ENCODE measurements at regions not wholly inside any gene's neighbourhood (a gene's known extent, or its start where the extent isn't known, plus 50 kb on each side); places are given as distances from the start of the nearest gene placed in this dataset.

- Mint-ChIP-seq H3K27ac (ENCODE audit: unreplicated experiment) (no peak overlapping the region), H3K4me1 (ENCODE audit: low read depth) (no peaks in the 10 kb centered on the region), H3K9me3 (ENCODE audit: low read depth) (peaks cover 10% of the 10 kb centered on the region), H3K4me3 (ENCODE audit: unreplicated experiment) (no peak overlapping the region), H3K27me3 (ENCODE audit: low read depth) (peaks cover 2% of the 10 kb centered on the region), H3K36me3 (ENCODE audit: low read depth) (no peaks in the 10 kb centered on the region)
- no peak for DNase-seq (ENCODE audit: low spot score)
- TF ChIP-seq, protein P1, sequence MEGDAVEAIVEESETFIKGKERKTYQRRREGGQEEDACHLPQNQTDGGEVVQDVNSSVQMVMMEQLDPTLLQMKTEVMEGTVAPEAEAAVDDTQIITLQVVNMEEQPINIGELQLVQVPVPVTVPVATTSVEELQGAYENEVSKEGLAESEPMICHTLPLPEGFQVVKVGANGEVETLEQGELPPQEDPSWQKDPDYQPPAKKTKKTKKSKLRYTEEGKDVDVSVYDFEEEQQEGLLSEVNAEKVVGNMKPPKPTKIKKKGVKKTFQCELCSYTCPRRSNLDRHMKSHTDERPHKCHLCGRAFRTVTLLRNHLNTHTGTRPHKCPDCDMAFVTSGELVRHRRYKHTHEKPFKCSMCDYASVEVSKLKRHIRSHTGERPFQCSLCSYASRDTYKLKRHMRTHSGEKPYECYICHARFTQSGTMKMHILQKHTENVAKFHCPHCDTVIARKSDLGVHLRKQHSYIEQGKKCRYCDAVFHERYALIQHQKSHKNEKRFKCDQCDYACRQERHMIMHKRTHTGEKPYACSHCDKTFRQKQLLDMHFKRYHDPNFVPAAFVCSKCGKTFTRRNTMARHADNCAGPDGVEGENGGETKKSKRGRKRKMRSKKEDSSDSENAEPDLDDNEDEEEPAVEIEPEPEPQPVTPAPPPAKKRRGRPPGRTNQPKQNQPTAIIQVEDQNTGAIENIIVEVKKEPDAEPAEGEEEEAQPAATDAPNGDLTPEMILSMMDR (IDR thresholded peaks at IDR 0.05), result no peak
Measured at GRCh38 chr12:93157279-93157678, 220.4 kb upstream of the NUDT4 start.

DNA sequence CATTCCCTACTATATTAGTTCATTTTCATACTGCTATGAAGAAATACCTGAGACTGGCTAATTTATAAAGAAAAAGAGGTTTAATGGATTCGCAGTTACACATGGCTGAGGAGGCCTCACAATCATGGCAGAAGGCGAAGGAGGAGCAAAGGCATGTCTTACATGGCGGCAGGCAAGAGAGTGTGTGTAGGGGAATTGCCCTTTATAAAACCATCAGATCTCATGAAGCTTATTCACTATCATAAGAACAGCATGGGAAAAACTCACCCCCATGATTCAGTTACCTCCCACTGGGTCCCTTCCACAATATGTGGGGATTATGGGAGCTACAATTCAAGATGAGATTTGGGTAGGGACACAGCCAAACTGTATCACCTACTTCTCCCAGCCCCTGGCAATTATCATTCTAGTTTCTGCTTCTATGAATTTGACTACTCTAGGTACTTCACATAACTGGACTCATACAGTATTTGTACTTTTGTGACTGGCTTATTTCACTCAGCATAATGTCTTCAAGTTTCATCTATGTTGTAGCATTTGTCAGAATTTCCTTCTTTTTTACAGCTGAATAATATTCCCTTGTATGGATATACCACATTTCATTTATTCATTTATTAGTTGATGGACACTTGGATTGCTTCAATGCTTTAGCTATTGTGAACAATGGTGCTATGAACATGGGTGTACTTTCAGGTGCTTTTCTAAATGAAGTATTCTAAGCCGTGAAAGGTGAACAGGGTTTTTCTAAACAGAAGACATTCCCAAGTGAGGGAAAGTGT is 219.5 kb upstream of the NUDT4 start:
- TF ChIP-seq, protein P1 (IDR thresholded peaks at IDR 0.05), result no peak
- Mint-ChIP-seq H3K27ac (ENCODE audit: unreplicated experiment) (no peak overlapping the region), H3K4me3 (ENCODE audit: unreplicated experiment) (no peak overlapping the region), H3K4me1 (ENCODE audit: low read depth) (peaks cover 1% of the 10 kb centered on the region), H3K27me3 (ENCODE audit: low read depth) (peaks cover 2% of the 10 kb centered on the region), H3K9me3 (ENCODE audit: low read depth) (peaks cover 10% of the 10 kb centered on the region), H3K36me3 (ENCODE audit: low read depth) (no peaks in the 10 kb centered on the region)
- no peak for DNase-seq (ENCODE audit: low spot score)

GRCh38 chr12:93163260-93164036 is 214.3 kb upstream of the NUDT4 start:
- TF ChIP-seq, protein P1 (IDR thresholded peaks at IDR 0.05), result no peak
- Mint-ChIP-seq H3K27ac (ENCODE audit: unreplicated experiment) (peak overlapping the region; percentile 59), H3K9me3 (ENCODE audit: low read depth) (peaks cover 6% of the 10 kb centered on the region), H3K4me3 (ENCODE audit: unreplicated experiment) (no peak overlapping the region), H3K27me3 (ENCODE audit: low read depth) (no peaks in the 10 kb centered on the region), H3K4me1 (ENCODE audit: low read depth) (peaks cover 25% of the 10 kb centered on the region), H3K36me3 (ENCODE audit: low read depth) (no peaks in the 10 kb centered on the region)
- no peak for DNase-seq (ENCODE audit: low spot score)

GRCh38 chr12:93164103-93164880 is 213.4 kb upstream of the NUDT4 start:
- Mint-ChIP-seq H3K27me3 (ENCODE audit: low read depth) (no peaks in the 10 kb centered on the region), H3K4me1 (ENCODE audit: low read depth) (peaks cover 29% of the 10 kb centered on the region), H3K36me3 (ENCODE audit: low read depth) (no peaks in the 10 kb centered on the region), H3K9me3 (ENCODE audit: low read depth) (no peaks in the 10 kb centered on the region), H3K27ac (ENCODE audit: unreplicated experiment) (peak overlapping the region; percentile 59), H3K4me3 (ENCODE audit: unreplicated experiment) (no peak overlapping the region)
- no peak for DNase-seq (ENCODE audit: low spot score)
- TF ChIP-seq, protein P1 (IDR thresholded peaks at IDR 0.05), result no peak

DNA sequence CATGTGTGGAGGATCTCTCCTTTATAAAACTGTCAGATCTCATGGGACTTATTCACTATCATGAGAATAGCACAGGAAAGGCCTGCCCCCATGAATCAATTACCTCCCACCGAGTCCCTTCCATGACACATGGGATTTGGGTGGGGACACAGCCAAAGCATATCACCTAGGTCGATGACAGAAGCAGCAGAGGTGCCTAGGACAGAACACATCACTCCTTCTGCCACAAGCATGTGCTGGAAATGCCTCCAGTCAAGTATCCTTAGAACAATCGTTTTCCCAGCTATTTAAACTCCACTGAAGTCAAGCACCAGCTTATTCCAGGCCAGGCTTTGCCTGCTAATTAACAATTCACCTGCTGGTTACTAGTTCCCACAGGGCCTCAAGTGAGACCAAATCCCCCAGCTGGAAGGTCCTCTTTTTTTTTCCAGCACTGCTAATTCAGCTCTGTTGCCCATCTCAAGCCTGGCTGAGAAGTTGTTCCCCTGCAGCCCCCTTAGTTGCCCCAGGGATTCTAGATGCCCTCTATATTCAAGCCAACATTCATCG is 212.3 kb upstream of the NUDT4 start:
- TF ChIP-seq, protein P1 (IDR thresholded peaks at IDR 0.05), result no peak
- Mint-ChIP-seq H3K9me3 (ENCODE audit: low read depth) (no peaks in the 10 kb centered on the region), H3K27ac (ENCODE audit: unreplicated experiment) (no peak overlapping the region), H3K4me1 (ENCODE audit: low read depth) (peaks cover 29% of the 10 kb centered on the region), H3K27me3 (ENCODE audit: low read depth) (no peaks in the 10 kb centered on the region), H3K4me3 (ENCODE audit: unreplicated experiment) (no peak overlapping the region), H3K36me3 (ENCODE audit: low read depth) (no peaks in the 10 kb centered on the region)
- DNase-seq (ENCODE audit: low spot score), result no peak
